NT2/D1 (cell line): ENCODE measurements at regions not wholly inside any gene's neighbourhood (a gene's known extent, or its start where the extent isn't known, plus 50 kb on each side); places are given as distances from the start of the nearest gene placed in this dataset.

Experiments used
- SUZ12 ChIP-seq: IDR thresholded peaks from 2 replicates; pipeline ENCODE4 v1.6.1; 2011; ENCODE audit not compliant: insufficient read length, insufficient read depth; ENCODE audit errors: extremely low read depth
- YY1 ChIP-seq: IDR thresholded peaks from 2 replicates; pipeline ENCODE4 v1.6.1; 2011; ENCODE audit not compliant: insufficient read length, insufficient read depth

DNA sequence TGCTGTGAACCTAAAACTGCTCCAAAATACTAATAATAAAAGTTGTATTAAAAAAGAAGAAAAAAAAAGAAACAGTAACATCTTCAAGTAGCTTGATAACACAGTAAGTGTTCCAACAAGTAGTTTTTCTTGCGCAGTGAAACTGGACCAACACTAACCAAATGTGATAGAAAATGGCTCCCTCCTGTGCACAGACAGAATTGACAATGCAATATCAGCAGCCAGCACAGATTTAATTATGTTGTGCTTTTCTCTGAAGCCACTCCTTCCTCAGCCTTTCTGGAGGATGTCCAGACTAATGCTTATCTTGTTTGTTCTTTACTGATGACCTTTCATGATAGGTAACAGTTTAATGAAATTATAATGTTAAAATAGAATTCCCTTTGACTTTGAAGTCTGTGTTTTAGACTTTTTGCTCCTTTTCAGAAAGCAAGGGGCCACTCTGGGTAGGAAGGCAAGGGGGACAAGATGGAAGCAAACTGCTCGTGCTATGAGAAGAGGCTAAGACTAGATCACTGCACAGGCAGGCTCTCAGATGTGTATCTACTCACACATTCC, 147.1 kb upstream of the RPL34 start:
- no peak for TF ChIP-seq SUZ12
- no peak for TF ChIP-seq YY1
